T-helper 1 cell treated with Interleukin-12 subunit alpha and Interleukin-12 subunit beta and Interleukin-4 antibody, amounts not matched to agents 30 μg/mL and 1 μg/mL, for 36 hours (primary cell): ENCODE measurements at regions not wholly inside any gene's neighbourhood (a gene's known extent, or its start where the extent isn't known, plus 50 kb on each side); places are given as distances from the start of the nearest gene placed in this dataset.

Experiments used
- H3K27ac Mint-ChIP-seq: one replicate; pipeline ENCODE4 v1.8.0; 2021; ENCODE audit warnings: mild to moderate bottlenecking, mixed read lengths
- H3K27me3 Mint-ChIP-seq: one replicate; pipeline ENCODE4 v1.8.0; 2021; ENCODE audit warnings: low read depth, mixed read lengths
- H3K36me3 Mint-ChIP-seq: one replicate; pipeline ENCODE4 v1.8.0; 2021; ENCODE audit warnings: low read depth, mixed read lengths
- H3K4me1 Mint-ChIP-seq: one replicate; pipeline ENCODE4 v1.8.0; 2021; ENCODE audit warnings: low read depth, mixed read lengths
- H3K4me3 Mint-ChIP-seq: one replicate; pipeline ENCODE4 v1.8.0; 2021; ENCODE audit warnings: mild to moderate bottlenecking, moderate library complexity, mixed read lengths
- H3K9me3 Mint-ChIP-seq: one replicate; pipeline ENCODE4 v1.8.0; 2021; ENCODE audit warnings: mixed read lengths

GRCh38 chr3:67846166-67846565, 191.8 kb upstream of the SUCLG2 start:
- H3K36me3 Mint-ChIP-seq: no peaks in the 10 kb centered on the region
- H3K4me1 Mint-ChIP-seq: no peaks in the 10 kb centered on the region
- no peaks in the 10 kb centered on the region for H3K27me3 Mint-ChIP-seq
- no peak overlapping the region for H3K4me3 Mint-ChIP-seq
- H3K9me3 Mint-ChIP-seq: peaks cover 4% of the 10 kb centered on the region
- no peak overlapping the region for H3K27ac Mint-ChIP-seq

- Mint-ChIP-seq H3K36me3 (no peaks in the 10 kb centered on the region), H3K4me3 (no peak overlapping the region), H3K27ac (no peak overlapping the region), H3K27me3 (no peaks in the 10 kb centered on the region), H3K4me1 (no peaks in the 10 kb centered on the region), H3K9me3 (peaks cover 21% of the 10 kb centered on the region)
Observed at GRCh38 chr3:67832817-67833216, 178.4 kb upstream of the SUCLG2 start.

- Mint-ChIP-seq H3K36me3 (no peaks in the 10 kb centered on the region), H3K9me3 (peaks cover 21% of the 10 kb centered on the region), H3K4me1 (no peaks in the 10 kb centered on the region), H3K4me3 (no peak overlapping the region), H3K27ac (no peak overlapping the region), H3K27me3 (no peaks in the 10 kb centered on the region)
Observed at GRCh38 chr3:67831262-67831661, 176.8 kb upstream of the SUCLG2 start.

- Mint-ChIP-seq H3K36me3 (no peaks in the 10 kb centered on the region), H3K4me3 (no peak overlapping the region), H3K27ac (no peak overlapping the region)
Observed at GRCh38 chr3:67828486-67829010, 174.1 kb upstream of the SUCLG2 start.

GRCh38 chr3:67821135-67821534, 166.7 kb upstream of the SUCLG2 start:
- no peaks in the 10 kb centered on the region for H3K27me3 Mint-ChIP-seq
- no peaks in the 10 kb centered on the region for H3K4me1 Mint-ChIP-seq
- no peaks in the 10 kb centered on the region for H3K36me3 Mint-ChIP-seq
- no peaks in the 10 kb centered on the region for H3K9me3 Mint-ChIP-seq
- no peak overlapping the region for H3K27ac Mint-ChIP-seq
- no peak overlapping the region for H3K4me3 Mint-ChIP-seq

More at GRCh38 chr3:67828486-67829010, 174.1 kb upstream of the SUCLG2 start:
- Mint-ChIP-seq H3K4me1 (no peaks in the 10 kb centered on the region), H3K27me3 (no peaks in the 10 kb centered on the region), H3K9me3 (peaks cover 7% of the 10 kb centered on the region)

GRCh38 chr3:67819447-67819846, 165.0 kb upstream of the SUCLG2 start:
- Mint-ChIP-seq H3K27me3 (no peaks in the 10 kb centered on the region), H3K4me3 (no peak overlapping the region), H3K36me3 (no peaks in the 10 kb centered on the region), H3K27ac (no peak overlapping the region), H3K9me3 (no peaks in the 10 kb centered on the region), H3K4me1 (no peaks in the 10 kb centered on the region)

- no peaks in the 10 kb centered on the region for H3K36me3 Mint-ChIP-seq
- H3K27me3 Mint-ChIP-seq: no peaks in the 10 kb centered on the region
- no peak overlapping the region for H3K27ac Mint-ChIP-seq
Observed at GRCh38 chr3:67809370-67809935, 155.0 kb upstream of the SUCLG2 start.

GRCh38 chr3:67808906-67809305, 154.5 kb upstream of the SUCLG2 start:
- H3K27ac Mint-ChIP-seq: no peak overlapping the region
- no peaks in the 10 kb centered on the region for H3K4me1 Mint-ChIP-seq
- H3K36me3 Mint-ChIP-seq: no peaks in the 10 kb centered on the region
- no peak overlapping the region for H3K4me3 Mint-ChIP-seq
- H3K9me3 Mint-ChIP-seq: peaks cover 2% of the 10 kb centered on the region
- no peaks in the 10 kb centered on the region for H3K27me3 Mint-ChIP-seq

More at GRCh38 chr3:67809370-67809935, 155.0 kb upstream of the SUCLG2 start:
- H3K4me1 Mint-ChIP-seq: no peaks in the 10 kb centered on the region
- H3K4me3 Mint-ChIP-seq: no peak overlapping the region
- no peaks in the 10 kb centered on the region for H3K9me3 Mint-ChIP-seq

- Mint-ChIP-seq H3K9me3 (peaks cover 13% of the 10 kb centered on the region), H3K4me3 (no peak overlapping the region), H3K36me3 (no peaks in the 10 kb centered on the region), H3K4me1 (no peaks in the 10 kb centered on the region), H3K27me3 (no peaks in the 10 kb centered on the region), H3K27ac (no peak overlapping the region)
Observed at GRCh38 chr3:67804578-67804977, 150.2 kb upstream of the SUCLG2 start.

GRCh38 chr3:67804089-67804488, 149.7 kb upstream of the SUCLG2 start:
- H3K27ac Mint-ChIP-seq: no peak overlapping the region
- H3K36me3 Mint-ChIP-seq: no peaks in the 10 kb centered on the region
- H3K9me3 Mint-ChIP-seq: peaks cover 13% of the 10 kb centered on the region
- no peaks in the 10 kb centered on the region for H3K4me1 Mint-ChIP-seq
- H3K27me3 Mint-ChIP-seq: no peaks in the 10 kb centered on the region
- no peak overlapping the region for H3K4me3 Mint-ChIP-seq

- H3K27ac Mint-ChIP-seq: no peak overlapping the region
- H3K36me3 Mint-ChIP-seq: no peaks in the 10 kb centered on the region
- H3K9me3 Mint-ChIP-seq: peaks cover 7% of the 10 kb centered on the region
- H3K27me3 Mint-ChIP-seq: no peaks in the 10 kb centered on the region
- H3K4me1 Mint-ChIP-seq: peaks cover 4% of the 10 kb centered on the region
- no peak overlapping the region for H3K4me3 Mint-ChIP-seq
Observed at GRCh38 chr3:67798412-67798811, 144.0 kb upstream of the SUCLG2 start.

GRCh38 chr3:67791620-67792019, 137.2 kb upstream of the SUCLG2 start:
- no peak overlapping the region for H3K4me3 Mint-ChIP-seq
- peaks cover 3% of the 10 kb centered on the region for H3K27me3 Mint-ChIP-seq
- no peak overlapping the region for H3K27ac Mint-ChIP-seq
- no peaks in the 10 kb centered on the region for H3K9me3 Mint-ChIP-seq
- H3K4me1 Mint-ChIP-seq: peaks cover 6% of the 10 kb centered on the region
- H3K36me3 Mint-ChIP-seq: no peaks in the 10 kb centered on the region

GRCh38 chr3:67790043-67790442, 135.6 kb upstream of the SUCLG2 start:
- no peaks in the 10 kb centered on the region for H3K36me3 Mint-ChIP-seq
- no peak overlapping the region for H3K4me3 Mint-ChIP-seq
- no peak overlapping the region for H3K27ac Mint-ChIP-seq
- peaks cover 4% of the 10 kb centered on the region for H3K4me1 Mint-ChIP-seq
- peaks cover 7% of the 10 kb centered on the region for H3K9me3 Mint-ChIP-seq
- peaks cover 3% of the 10 kb centered on the region for H3K27me3 Mint-ChIP-seq

- peaks cover 2% of the 10 kb centered on the region for H3K4me1 Mint-ChIP-seq
- H3K36me3 Mint-ChIP-seq: no peaks in the 10 kb centered on the region
- no peak overlapping the region for H3K27ac Mint-ChIP-seq
- peaks cover 3% of the 10 kb centered on the region for H3K27me3 Mint-ChIP-seq
- H3K9me3 Mint-ChIP-seq: peaks cover 14% of the 10 kb centered on the region
- no peak overlapping the region for H3K4me3 Mint-ChIP-seq
Observed at GRCh38 chr3:67788396-67788795, 134.0 kb upstream of the SUCLG2 start.

- Mint-ChIP-seq H3K27ac (no peak overlapping the region), H3K9me3 (peaks cover 23% of the 10 kb centered on the region), H3K36me3 (peaks cover 1% of the 10 kb centered on the region), H3K27me3 (peaks cover 1% of the 10 kb centered on the region), H3K4me3 (no peak overlapping the region), H3K4me1 (peaks cover 1% of the 10 kb centered on the region)
Observed at GRCh38 chr3:67783281-67784250, 129.2 kb upstream of the SUCLG2 start.
